ENCODE measurements at regions not wholly inside any gene's neighbourhood (a gene's known extent, or its start where the extent isn't known, plus 50 kb on each side); places are given as distances from the start of the nearest gene placed in this dataset.
A peak's percentile ranks its signal among the peaks of the same experiment; 100 is the strongest.

GRCh38 chr6:6784514-6785162 lies 196.1 kb downstream of the LY86 start:
- Histone ChIP-seq H3K36me3 (ENCODE audit: control insufficient read depth, insufficient read depth, low read length) (no peaks in the 10 kb centered on the region), H3K4me3 (replicated peaks; ENCODE audit: low read depth, low read length) (no peak overlapping the region), H3K27me3 (replicated peaks; ENCODE audit: control insufficient read depth, insufficient read depth, low read length) (no peaks in the 10 kb centered on the region)
- no peak for DNase-seq (ENCODE audit: extremely low read depth, insufficient read length)
- no peak for TF ChIP-seq CTCF (IDR thresholded peaks at IDR 0.05; ENCODE audit: insufficient read depth, low read length, poor library complexity, severe bottlenecking)

- DNase-seq (ENCODE audit: extremely low read depth, insufficient read length): no peak
- Histone ChIP-seq H3K36me3 (ENCODE audit: control insufficient read depth, insufficient read depth, low read length) (no peaks in the 10 kb centered on the region), H3K4me3 (replicated peaks; ENCODE audit: low read depth, low read length) (no peak overlapping the region), H3K27me3 (replicated peaks; ENCODE audit: control insufficient read depth, insufficient read depth, low read length) (no peaks in the 10 kb centered on the region)
- no peak for TF ChIP-seq CTCF (IDR thresholded peaks at IDR 0.05; ENCODE audit: insufficient read depth, low read length, poor library complexity, severe bottlenecking)
These were observed 196.6 kb downstream of the LY86 start for GRCh38 chr6:6785163-6785521.

GRCh38 chr6:6788394-6789032 lies 200.0 kb downstream of the LY86 start:
- H3K4me3 ChIP-seq (replicated peaks; ENCODE audit: low read depth, low read length): no peak overlapping the region
- TF ChIP-seq CTCF (IDR thresholded peaks at IDR 0.05; ENCODE audit: insufficient read depth, low read length, poor library complexity, severe bottlenecking): peak; percentile 95
- no peaks in the 10 kb centered on the region for H3K36me3 ChIP-seq (ENCODE audit: control insufficient read depth, insufficient read depth, low read length)
- no peak for DNase-seq (ENCODE audit: extremely low read depth, insufficient read length)
- no peaks in the 10 kb centered on the region for H3K27me3 ChIP-seq (replicated peaks; ENCODE audit: control insufficient read depth, insufficient read depth, low read length)

GRCh38 chr6:6790393-6790792 lies 201.9 kb downstream of the LY86 start:
- no peak for DNase-seq (ENCODE audit: extremely low read depth, insufficient read length)
- no peaks in the 10 kb centered on the region for H3K36me3 ChIP-seq (ENCODE audit: control insufficient read depth, insufficient read depth, low read length)
- no peak for TF ChIP-seq CTCF (IDR thresholded peaks at IDR 0.05; ENCODE audit: insufficient read depth, low read length, poor library complexity, severe bottlenecking)
- H3K27me3 ChIP-seq (replicated peaks; ENCODE audit: control insufficient read depth, insufficient read depth, low read length): no peaks in the 10 kb centered on the region
- no peak overlapping the region for H3K4me3 ChIP-seq (replicated peaks; ENCODE audit: low read depth, low read length)

- no peaks in the 10 kb centered on the region for H3K27me3 ChIP-seq (replicated peaks; ENCODE audit: control insufficient read depth, insufficient read depth, low read length)
- no peak for DNase-seq (ENCODE audit: extremely low read depth, insufficient read length)
These were observed 202.4 kb downstream of the LY86 start for GRCh38 chr6:6790891-6791290.

More at GRCh38 chr6:6790891-6791290, 202.4 kb downstream of the LY86 start:
- Histone ChIP-seq H3K4me3 (replicated peaks; ENCODE audit: low read depth, low read length) (no peak overlapping the region), H3K36me3 (ENCODE audit: control insufficient read depth, insufficient read depth, low read length) (no peaks in the 10 kb centered on the region)
- no peak for TF ChIP-seq CTCF (IDR thresholded peaks at IDR 0.05; ENCODE audit: insufficient read depth, low read length, poor library complexity, severe bottlenecking)
